ENCODE measurements at regions not wholly inside any gene's neighbourhood (a gene's known extent, or its start where the extent isn't known, plus 50 kb on each side); places are given as distances from the start of the nearest gene placed in this dataset.

DNA sequence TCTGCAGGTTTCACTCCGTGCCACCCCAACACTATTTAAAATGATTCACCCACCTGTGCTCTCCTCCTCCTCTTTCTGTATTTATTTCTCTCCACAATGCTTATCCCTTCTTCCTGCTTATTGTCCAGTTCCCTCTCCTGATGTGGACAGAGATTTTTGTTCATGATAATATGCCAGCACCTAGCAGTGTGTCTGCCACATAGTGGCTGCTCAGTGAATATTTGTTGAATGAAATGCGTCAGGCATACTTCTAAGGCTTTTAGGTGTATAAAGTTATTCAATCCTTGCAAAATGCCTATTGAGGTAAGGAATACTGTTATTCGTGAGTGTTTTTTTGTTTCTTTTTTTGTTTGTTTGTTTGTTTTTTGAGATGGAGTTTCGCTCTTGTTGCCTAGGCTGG lies 67.5 kb upstream of the MME start:
- H3K27me3 Mint-ChIP-seq (ENCODE audit: low read depth) = no peaks in the 10 kb centered on the region
- H3K9me3 Mint-ChIP-seq = no peaks in the 10 kb centered on the region
- H3K27ac Mint-ChIP-seq = no peak overlapping the region
- POLR2A ChIA-PET = no interaction called here
- H3K4me3 Mint-ChIP-seq = no peak overlapping the region
- H3K36me3 Mint-ChIP-seq = no peaks in the 10 kb centered on the region
- peaks cover 34% of the 10 kb centered on the region for H3K4me1 Mint-ChIP-seq
- no peak for ATAC-seq
- no peak for TF ChIP-seq IRF2 (CRISPR knock-in tag; IDR thresholded peaks at IDR 0.05; ENCODE audit: borderline replicate concordance, low read depth)
- CTCF ChIA-PET = no interaction called here
- no peak for DNase-seq (ENCODE audit: low spot score)

DNA sequence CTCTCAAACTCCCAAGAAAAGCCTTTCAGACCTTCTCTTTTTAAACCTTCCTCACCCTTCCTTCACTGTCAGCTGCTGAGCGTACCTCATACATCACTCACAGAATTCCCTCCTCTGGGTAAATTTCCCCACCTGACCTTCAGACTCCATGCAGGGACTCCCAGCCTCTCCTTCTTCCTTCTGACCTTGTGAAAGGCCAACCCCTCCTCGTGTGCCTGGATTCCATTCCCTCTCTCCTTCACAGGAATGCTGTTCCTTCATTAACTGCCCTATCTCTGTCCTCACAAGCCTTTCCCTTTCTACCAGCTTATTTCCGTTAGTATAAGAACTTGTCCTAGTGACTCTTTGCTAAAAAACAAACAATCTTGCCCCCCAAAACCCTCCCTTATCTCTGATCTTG lies 69.7 kb upstream of the MME start:
- CTCF ChIA-PET = no interaction called here

DNA sequence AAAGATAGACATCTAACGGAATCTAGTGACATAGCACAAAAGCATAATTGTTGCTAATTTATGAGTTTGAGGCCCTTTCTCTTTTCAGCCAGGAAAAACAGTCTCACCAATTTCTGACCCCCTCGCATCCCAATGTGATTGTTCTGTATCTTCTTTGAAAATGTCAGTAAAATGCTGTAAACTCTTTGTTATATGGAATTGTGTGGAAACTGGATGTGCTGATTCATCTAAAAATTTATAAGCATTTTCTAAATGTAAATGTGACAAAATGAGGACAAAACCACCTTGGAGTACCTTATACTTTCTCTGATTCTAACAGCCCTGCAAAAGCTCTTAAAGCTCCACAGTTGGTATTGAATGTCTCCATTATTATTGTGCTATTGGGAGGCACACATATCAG lies 70.9 kb upstream of the MME start:
- H3K4me1 Mint-ChIP-seq = peaks cover 9% of the 10 kb centered on the region
- H3K9me3 Mint-ChIP-seq = peaks cover 20% of the 10 kb centered on the region
- POLR2A ChIA-PET = interaction anchor here (0.6 kb wide), 1 partner anchor 73 kb away, joined by 4 read pairs; no protein-coding TSS in a partner anchor
- no peak overlapping the region for H3K27ac Mint-ChIP-seq
- ATAC-seq = no peak
- no peaks in the 10 kb centered on the region for H3K27me3 Mint-ChIP-seq (ENCODE audit: low read depth)
- CTCF ChIA-PET = no interaction called here
- no peak for DNase-seq (ENCODE audit: low spot score)
- peaks cover 14% of the 10 kb centered on the region for H3K36me3 Mint-ChIP-seq
- no peak overlapping the region for H3K4me3 Mint-ChIP-seq
- TF ChIP-seq, protein P1, sequence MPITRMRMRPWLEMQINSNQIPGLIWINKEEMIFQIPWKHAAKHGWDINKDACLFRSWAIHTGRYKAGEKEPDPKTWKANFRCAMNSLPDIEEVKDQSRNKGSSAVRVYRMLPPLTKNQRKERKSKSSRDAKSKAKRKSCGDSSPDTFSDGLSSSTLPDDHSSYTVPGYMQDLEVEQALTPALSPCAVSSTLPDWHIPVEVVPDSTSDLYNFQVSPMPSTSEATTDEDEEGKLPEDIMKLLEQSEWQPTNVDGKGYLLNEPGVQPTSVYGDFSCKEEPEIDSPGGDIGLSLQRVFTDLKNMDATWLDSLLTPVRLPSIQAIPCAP (CRISPR knock-in tag; IDR thresholded peaks at IDR 0.05) = no peak
- TF ChIP-seq, protein P2, sequence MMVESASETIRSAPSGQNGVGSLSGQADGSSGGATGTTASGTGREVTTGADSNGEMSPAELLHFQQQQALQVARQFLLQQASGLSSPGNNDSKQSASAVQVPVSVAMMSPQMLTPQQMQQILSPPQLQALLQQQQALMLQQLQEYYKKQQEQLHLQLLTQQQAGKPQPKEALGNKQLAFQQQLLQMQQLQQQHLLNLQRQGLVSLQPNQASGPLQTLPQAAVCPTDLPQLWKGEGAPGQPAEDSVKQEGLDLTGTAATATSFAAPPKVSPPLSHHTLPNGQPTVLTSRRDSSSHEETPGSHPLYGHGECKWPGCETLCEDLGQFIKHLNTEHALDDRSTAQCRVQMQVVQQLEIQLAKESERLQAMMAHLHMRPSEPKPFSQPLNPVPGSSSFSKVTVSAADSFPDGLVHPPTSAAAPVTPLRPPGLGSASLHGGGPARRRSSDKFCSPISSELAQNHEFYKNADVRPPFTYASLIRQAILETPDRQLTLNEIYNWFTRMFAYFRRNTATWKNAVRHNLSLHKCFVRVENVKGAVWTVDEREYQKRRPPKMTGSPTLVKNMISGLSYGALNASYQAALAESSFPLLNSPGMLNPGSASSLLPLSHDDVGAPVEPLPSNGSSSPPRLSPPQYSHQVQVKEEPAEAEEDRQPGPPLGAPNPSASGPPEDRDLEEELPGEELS (CRISPR knock-in tag; IDR thresholded peaks at IDR 0.05) = no peak
- no peak for TF ChIP-seq SMAD3 (CRISPR knock-in tag; IDR thresholded peaks at IDR 0.05; ENCODE audit: borderline replicate concordance)
- TF ChIP-seq, protein P3, sequence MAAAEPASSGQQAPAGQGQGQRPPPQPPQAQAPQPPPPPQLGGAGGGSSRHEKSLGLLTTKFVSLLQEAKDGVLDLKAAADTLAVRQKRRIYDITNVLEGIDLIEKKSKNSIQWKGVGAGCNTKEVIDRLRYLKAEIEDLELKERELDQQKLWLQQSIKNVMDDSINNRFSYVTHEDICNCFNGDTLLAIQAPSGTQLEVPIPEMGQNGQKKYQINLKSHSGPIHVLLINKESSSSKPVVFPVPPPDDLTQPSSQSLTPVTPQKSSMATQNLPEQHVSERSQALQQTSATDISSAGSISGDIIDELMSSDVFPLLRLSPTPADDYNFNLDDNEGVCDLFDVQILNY (CRISPR knock-in tag; IDR thresholded peaks at IDR 0.05) = no peak
- TF ChIP-seq, protein P4, sequence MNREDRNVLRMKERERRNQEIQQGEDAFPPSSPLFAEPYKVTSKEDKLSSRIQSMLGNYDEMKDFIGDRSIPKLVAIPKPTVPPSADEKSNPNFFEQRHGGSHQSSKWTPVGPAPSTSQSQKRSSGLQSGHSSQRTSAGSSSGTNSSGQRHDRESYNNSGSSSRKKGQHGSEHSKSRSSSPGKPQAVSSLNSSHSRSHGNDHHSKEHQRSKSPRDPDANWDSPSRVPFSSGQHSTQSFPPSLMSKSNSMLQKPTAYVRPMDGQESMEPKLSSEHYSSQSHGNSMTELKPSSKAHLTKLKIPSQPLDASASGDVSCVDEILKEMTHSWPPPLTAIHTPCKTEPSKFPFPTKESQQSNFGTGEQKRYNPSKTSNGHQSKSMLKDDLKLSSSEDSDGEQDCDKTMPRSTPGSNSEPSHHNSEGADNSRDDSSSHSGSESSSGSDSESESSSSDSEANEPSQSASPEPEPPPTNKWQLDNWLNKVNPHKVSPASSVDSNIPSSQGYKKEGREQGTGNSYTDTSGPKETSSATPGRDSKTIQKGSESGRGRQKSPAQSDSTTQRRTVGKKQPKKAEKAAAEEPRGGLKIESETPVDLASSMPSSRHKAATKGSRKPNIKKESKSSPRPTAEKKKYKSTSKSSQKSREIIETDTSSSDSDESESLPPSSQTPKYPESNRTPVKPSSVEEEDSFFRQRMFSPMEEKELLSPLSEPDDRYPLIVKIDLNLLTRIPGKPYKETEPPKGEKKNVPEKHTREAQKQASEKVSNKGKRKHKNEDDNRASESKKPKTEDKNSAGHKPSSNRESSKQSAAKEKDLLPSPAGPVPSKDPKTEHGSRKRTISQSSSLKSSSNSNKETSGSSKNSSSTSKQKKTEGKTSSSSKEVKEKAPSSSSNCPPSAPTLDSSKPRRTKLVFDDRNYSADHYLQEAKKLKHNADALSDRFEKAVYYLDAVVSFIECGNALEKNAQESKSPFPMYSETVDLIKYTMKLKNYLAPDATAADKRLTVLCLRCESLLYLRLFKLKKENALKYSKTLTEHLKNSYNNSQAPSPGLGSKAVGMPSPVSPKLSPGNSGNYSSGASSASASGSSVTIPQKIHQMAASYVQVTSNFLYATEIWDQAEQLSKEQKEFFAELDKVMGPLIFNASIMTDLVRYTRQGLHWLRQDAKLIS (CRISPR knock-in tag; IDR thresholded peaks at IDR 0.05; ENCODE audit: borderline replicate concordance) = no peak
- TF ChIP-seq KAT7 (CRISPR knock-in tag; IDR thresholded peaks at IDR 0.05; ENCODE audit: borderline replicate concordance) = no peak
- no peak for TF ChIP-seq ESRRA (CRISPR knock-in tag; IDR thresholded peaks at IDR 0.05; ENCODE audit: borderline replicate concordance)
- TF ChIP-seq, protein P5, sequence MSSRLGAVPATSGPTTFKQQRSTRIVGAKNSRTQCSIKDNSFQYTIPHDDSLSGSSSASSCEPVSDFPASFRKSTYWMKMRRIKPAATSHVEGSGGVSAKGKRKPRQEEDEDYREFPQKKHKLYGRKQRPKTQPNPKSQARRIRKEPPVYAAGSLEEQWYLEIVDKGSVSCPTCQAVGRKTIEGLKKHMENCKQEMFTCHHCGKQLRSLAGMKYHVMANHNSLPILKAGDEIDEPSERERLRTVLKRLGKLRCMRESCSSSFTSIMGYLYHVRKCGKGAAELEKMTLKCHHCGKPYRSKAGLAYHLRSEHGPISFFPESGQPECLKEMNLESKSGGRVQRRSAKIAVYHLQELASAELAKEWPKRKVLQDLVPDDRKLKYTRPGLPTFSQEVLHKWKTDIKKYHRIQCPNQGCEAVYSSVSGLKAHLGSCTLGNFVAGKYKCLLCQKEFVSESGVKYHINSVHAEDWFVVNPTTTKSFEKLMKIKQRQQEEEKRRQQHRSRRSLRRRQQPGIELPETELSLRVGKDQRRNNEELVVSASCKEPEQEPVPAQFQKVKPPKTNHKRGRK (CRISPR knock-in tag; IDR thresholded peaks at IDR 0.05; ENCODE audit: borderline replicate concordance) = no peak
- no peak for TF ChIP-seq NFYB (CRISPR knock-in tag; conservative IDR thresholded peaks at IDR 0.05; ENCODE audit: low read depth)

More for the DNA sequence above, 69.7 kb upstream of the MME start:
- ATAC-seq (no peak), DNase-seq (ENCODE audit: low spot score) (no peak)
- H3K9me3 Mint-ChIP-seq = peaks cover 8% of the 10 kb centered on the region
- H3K4me1 Mint-ChIP-seq = peaks cover 19% of the 10 kb centered on the region
- H3K27me3 Mint-ChIP-seq (ENCODE audit: low read depth) = no peaks in the 10 kb centered on the region
- no peak overlapping the region for H3K27ac Mint-ChIP-seq
- POLR2A ChIA-PET = no interaction called here
- H3K4me3 Mint-ChIP-seq = no peak overlapping the region
- TF ChIP-seq, protein P6, sequence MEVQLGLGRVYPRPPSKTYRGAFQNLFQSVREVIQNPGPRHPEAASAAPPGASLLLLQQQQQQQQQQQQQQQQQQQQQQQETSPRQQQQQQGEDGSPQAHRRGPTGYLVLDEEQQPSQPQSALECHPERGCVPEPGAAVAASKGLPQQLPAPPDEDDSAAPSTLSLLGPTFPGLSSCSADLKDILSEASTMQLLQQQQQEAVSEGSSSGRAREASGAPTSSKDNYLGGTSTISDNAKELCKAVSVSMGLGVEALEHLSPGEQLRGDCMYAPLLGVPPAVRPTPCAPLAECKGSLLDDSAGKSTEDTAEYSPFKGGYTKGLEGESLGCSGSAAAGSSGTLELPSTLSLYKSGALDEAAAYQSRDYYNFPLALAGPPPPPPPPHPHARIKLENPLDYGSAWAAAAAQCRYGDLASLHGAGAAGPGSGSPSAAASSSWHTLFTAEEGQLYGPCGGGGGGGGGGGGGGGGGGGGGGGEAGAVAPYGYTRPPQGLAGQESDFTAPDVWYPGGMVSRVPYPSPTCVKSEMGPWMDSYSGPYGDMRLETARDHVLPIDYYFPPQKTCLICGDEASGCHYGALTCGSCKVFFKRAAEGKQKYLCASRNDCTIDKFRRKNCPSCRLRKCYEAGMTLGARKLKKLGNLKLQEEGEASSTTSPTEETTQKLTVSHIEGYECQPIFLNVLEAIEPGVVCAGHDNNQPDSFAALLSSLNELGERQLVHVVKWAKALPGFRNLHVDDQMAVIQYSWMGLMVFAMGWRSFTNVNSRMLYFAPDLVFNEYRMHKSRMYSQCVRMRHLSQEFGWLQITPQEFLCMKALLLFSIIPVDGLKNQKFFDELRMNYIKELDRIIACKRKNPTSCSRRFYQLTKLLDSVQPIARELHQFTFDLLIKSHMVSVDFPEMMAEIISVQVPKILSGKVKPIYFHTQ (CRISPR knock-in tag; IDR thresholded peaks at IDR 0.05) = no peak
- TF ChIP-seq CREB1 (CRISPR knock-in tag; IDR thresholded peaks at IDR 0.05) (no peak), ZNF671 (CRISPR knock-in tag; IDR thresholded peaks at IDR 0.05) (no peak), NR2C2 (CRISPR knock-in tag; IDR thresholded peaks at IDR 0.05) (no peak), MYBL2 (CRISPR knock-in tag; IDR thresholded peaks at IDR 0.05) (no peak)
- TF ChIP-seq, protein P7, sequence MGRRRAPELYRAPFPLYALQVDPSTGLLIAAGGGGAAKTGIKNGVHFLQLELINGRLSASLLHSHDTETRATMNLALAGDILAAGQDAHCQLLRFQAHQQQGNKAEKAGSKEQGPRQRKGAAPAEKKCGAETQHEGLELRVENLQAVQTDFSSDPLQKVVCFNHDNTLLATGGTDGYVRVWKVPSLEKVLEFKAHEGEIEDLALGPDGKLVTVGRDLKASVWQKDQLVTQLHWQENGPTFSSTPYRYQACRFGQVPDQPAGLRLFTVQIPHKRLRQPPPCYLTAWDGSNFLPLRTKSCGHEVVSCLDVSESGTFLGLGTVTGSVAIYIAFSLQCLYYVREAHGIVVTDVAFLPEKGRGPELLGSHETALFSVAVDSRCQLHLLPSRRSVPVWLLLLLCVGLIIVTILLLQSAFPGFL (CRISPR knock-in tag; IDR thresholded peaks at IDR 0.05; ENCODE audit: borderline replicate concordance) = no peak
- TF ChIP-seq, protein P8, sequence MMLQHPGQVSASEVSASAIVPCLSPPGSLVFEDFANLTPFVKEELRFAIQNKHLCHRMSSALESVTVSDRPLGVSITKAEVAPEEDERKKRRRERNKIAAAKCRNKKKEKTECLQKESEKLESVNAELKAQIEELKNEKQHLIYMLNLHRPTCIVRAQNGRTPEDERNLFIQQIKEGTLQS (CRISPR knock-in tag; conservative IDR thresholded peaks at IDR 0.05) = no peak
- H3K36me3 Mint-ChIP-seq = peaks cover 3% of the 10 kb centered on the region

Data from WTC11 (cell line).